H1 (cell line): ENCODE measurements at regions not wholly inside any gene's neighbourhood (a gene's known extent, or its start where the extent isn't known, plus 50 kb on each side); places are given as distances from the start of the nearest gene placed in this dataset.

Source experiments
- CHD7 ChIP-seq: fragments of 300-600 bp; sonication (generic); IDR thresholded peaks from 2 replicates; pipeline ENCODE4 v1.7.1; 2012; ENCODE audit warnings: low read length, moderate library complexity, mild to moderate bottlenecking, inconsistent platforms; ENCODE audit not compliant: insufficient replicate concordance
- SIN3A ChIP-seq, 2 experiments: IDR thresholded peaks in 1 of 2; conservative IDR thresholded peaks in 1 of 2; 2 replicates each; pipeline ENCODE4 v1.6.1; 2011 to 2012; ENCODE audit warnings: low read length in 2 of 2, improper control_type of control experiment in 1 of 2, low read depth in 1 of 2, mild to moderate bottlenecking in 1 of 2
- SP4 ChIP-seq: IDR thresholded peaks from 2 replicates; pipeline ENCODE4 v1.6.1; 2012; ENCODE audit warnings: low read length, inconsistent platforms
- TEAD4 ChIP-seq: IDR thresholded peaks from 2 replicates; pipeline ENCODE4 v1.6.1; 2012; ENCODE audit warnings: low read depth, low read length, inconsistent platforms, mixed read lengths

- TF ChIP-seq CHD7: no peak
- no peak for TF ChIP-seq SIN3A (conservative IDR thresholded peaks at IDR 0.05 in 1 of 2, IDR thresholded peaks at IDR 0.05 in 1 of 2; ENCODE audit: low read depth in 1 of 2, low read length in 2 of 2)
- no peak for TF ChIP-seq SP4
- TF ChIP-seq TEAD4: no peak
These were observed 538.1 kb upstream of the API5 start (continued) for GRCh38 chr11:42773729-42774128.
